ENCODE measurements at regions not wholly inside any gene's neighbourhood (a gene's known extent, or its start where the extent isn't known, plus 50 kb on each side); places are given as distances from the start of the nearest gene placed in this dataset.

- H3K4me1 ChIP-seq (ENCODE audit: insufficient read depth, low read length): no peaks in the 10 kb centered on the region
- TF ChIP-seq ZNF335 (CRISPR knock-in tag; IDR thresholded peaks at IDR 0.05) (no peak), DBP (CRISPR knock-in tag; IDR thresholded peaks at IDR 0.05; ENCODE audit: not compliant biosample characterization) (no peak), SRSF9 (IDR thresholded peaks at IDR 0.05; ENCODE audit: borderline replicate concordance, insufficient read depth, low read depth, low read length, poor library complexity, severe bottlenecking) (no peak), ZNF569 (CRISPR knock-in tag; IDR thresholded peaks at IDR 0.05; ENCODE audit: borderline replicate concordance) (no peak), ZNF557 (CRISPR knock-in tag; IDR thresholded peaks at IDR 0.05) (no peak), CBX1 (IDR thresholded peaks at IDR 0.05; ENCODE audit: low read depth) (no peak), ZIK1 (CRISPR knock-in tag; IDR thresholded peaks at IDR 0.05; ENCODE audit: borderline replicate concordance, low read depth) (no peak), PAX8 (CRISPR knock-in tag; IDR thresholded peaks at IDR 0.05; ENCODE audit: borderline replicate concordance) (no peak), SSRP1 (CRISPR knock-in tag; IDR thresholded peaks at IDR 0.05) (no peak), MYC (CRISPR knock-in tag; IDR thresholded peaks at IDR 0.05; ENCODE audit: borderline replicate concordance) (no peak), TCF7 (IDR thresholded peaks at IDR 0.05; ENCODE audit: low read depth) (no peak), ZBTB1 (CRISPR knock-in tag; IDR thresholded peaks at IDR 0.05; ENCODE audit: borderline replicate concordance) (no peak), KDM5A (IDR thresholded peaks at IDR 0.05; ENCODE audit: borderline replicate concordance, low read length) (no peak), NFIB (CRISPR knock-in tag; IDR thresholded peaks at IDR 0.05; ENCODE audit: borderline replicate concordance) (no peak), MTF1 (CRISPR knock-in tag; IDR thresholded peaks at IDR 0.05) (no peak), THAP7 (CRISPR knock-in tag; IDR thresholded peaks at IDR 0.05) (no peak), ZNF713 (CRISPR knock-in tag; IDR thresholded peaks at IDR 0.05) (no peak)
- H3K36me3 ChIP-seq (replicated peaks in 1 of 2; ENCODE audit: control insufficient read depth in 1 of 2, insufficient read depth in 2 of 2, low read length in 2 of 2): no peaks in the 10 kb centered on the region
- no peak for ATAC-seq
- BruUV-seq (replicated peaks): no TSS peak
- no peak overlapping the region for H3K4me3 ChIP-seq (replicated peaks in 1 of 3; ENCODE audit: insufficient read depth in 1 of 3, low read depth in 2 of 3, low read length in 3 of 3)
- in situ Hi-C loops (cut with HindIII; ENCODE audit: extremely low pct_ligation_motif_present, low pct_unique_long_range_greater_than_20kb) (no loop called here), intact Hi-C loops (cut with micrococcal nuclease; ENCODE audit: unreplicated experiment) (no loop called here)
- no peak for DNase-seq (ENCODE audit: low spot score)
- no peak overlapping the region for H3K4me2 ChIP-seq (ENCODE audit: low read depth, low read length)
- ChIA-PET POLR2A (no interaction called here), CTCF (ENCODE audit: low intra/inter-chr PET ratio, low total read pairs) (no interaction called here)
- FAIRE-seq: no peak
- no peak overlapping the region for H3K27ac ChIP-seq (ENCODE audit: extremely low read length, insufficient read depth, low read length)
- H2AFZ ChIP-seq (ENCODE audit: low read length): no peak overlapping the region
- 25% methylated on average over 3 of the region's 3 CpGs for WGBS (ENCODE audit: low lambda C conversion rate)
- H4K20me1 ChIP-seq (ENCODE audit: insufficient read depth, low read length): no peaks in the 10 kb centered on the region
- H3K9ac ChIP-seq (ENCODE audit: insufficient read depth, low read depth, low read length): no peak overlapping the region
- H3K27me3 ChIP-seq (ENCODE audit: control insufficient read depth in 1 of 2, insufficient read depth in 2 of 2, low read length in 2 of 2): no peaks in the 10 kb centered on the region
- H3K9me3 ChIP-seq (ENCODE audit: low read length): no peaks in the 10 kb centered on the region
- H3K79me2 ChIP-seq (ENCODE audit: insufficient read depth, low read length): no peaks in the 10 kb centered on the region
Observed at GRCh38 chr6:40253420-40253819, 319.2 kb upstream of the MOCS1 start.
